ENCODE measurements at regions not wholly inside any gene's neighbourhood (a gene's known extent, or its start where the extent isn't known, plus 50 kb on each side); places are given as distances from the start of the nearest gene placed in this dataset.
A peak's percentile ranks its signal among the peaks of the same experiment; 100 is the strongest.

DNA sequence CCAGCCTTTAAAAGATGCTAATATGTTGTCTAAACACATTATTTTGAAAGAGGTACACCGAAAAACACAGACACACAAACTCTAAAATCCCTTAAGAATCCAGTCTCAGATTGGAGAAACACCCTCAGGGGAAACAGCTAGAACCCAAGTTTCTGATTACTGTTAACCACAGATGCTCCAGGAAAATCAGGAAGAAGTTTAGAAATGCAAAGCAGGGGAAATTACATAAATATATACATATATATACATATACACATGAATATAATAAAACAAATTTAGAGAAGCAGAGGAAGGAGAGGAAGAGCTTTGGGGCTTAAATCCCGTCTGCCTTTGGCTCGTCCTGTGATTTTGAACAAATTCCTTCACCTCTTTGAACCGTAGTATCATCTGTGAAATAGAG, 73.2 kb upstream of the KLF4 start:
- H2BK5ac ChIP-seq (ENCODE audit: insufficient read length, low read length): no peak overlapping the region
- TF ChIP-seq, protein P1, sequence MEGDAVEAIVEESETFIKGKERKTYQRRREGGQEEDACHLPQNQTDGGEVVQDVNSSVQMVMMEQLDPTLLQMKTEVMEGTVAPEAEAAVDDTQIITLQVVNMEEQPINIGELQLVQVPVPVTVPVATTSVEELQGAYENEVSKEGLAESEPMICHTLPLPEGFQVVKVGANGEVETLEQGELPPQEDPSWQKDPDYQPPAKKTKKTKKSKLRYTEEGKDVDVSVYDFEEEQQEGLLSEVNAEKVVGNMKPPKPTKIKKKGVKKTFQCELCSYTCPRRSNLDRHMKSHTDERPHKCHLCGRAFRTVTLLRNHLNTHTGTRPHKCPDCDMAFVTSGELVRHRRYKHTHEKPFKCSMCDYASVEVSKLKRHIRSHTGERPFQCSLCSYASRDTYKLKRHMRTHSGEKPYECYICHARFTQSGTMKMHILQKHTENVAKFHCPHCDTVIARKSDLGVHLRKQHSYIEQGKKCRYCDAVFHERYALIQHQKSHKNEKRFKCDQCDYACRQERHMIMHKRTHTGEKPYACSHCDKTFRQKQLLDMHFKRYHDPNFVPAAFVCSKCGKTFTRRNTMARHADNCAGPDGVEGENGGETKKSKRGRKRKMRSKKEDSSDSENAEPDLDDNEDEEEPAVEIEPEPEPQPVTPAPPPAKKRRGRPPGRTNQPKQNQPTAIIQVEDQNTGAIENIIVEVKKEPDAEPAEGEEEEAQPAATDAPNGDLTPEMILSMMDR (conservative IDR thresholded peaks at IDR 0.05): no peak
- Mint-ChIP-seq H3K27me3 (ENCODE audit: low read depth) (no peaks in the 10 kb centered on the region), H3K27ac (peak overlapping the region in 1 of 3 experiments; percentile 19; a peak in 2 of 7 replicates), H3K4me1 (0 out of 4 replicates have a peak, but pooled peaks cover 0 to 4% of the 10 kb centered on the region in 2 experiments), H3K36me3 (ENCODE audit: insufficient read depth in 1 of 3, low read depth in 3 of 3) (no peaks in the 10 kb centered on the region), H3K9me3 (no peaks in the 10 kb centered on the region), H3K4me3 (no peak overlapping the region)
- H3K23me2 ChIP-seq (ENCODE audit: insufficient read length, low read depth, low read length, poor library complexity, severe bottlenecking): no peaks in the 10 kb centered on the region
- H3T11ph ChIP-seq (ENCODE audit: low read length): no peak overlapping the region
- no CpG with 5 or more reads among the region's 4 CpGs for WGBS (ENCODE audit: extremely low coverage, insufficient read length, low lambda C conversion rate)
- no peak overlapping the region for H4K91ac ChIP-seq (ENCODE audit: insufficient read length, low read depth, low read length)
- no peak for DNase-seq
- H3K27me3 ChIP-seq (ENCODE audit: insufficient read depth, low read length): no peaks in the 10 kb centered on the region
- H3K27ac ChIP-seq (ENCODE audit: insufficient read length, low read depth, low read length): no peak overlapping the region
- H3K79me1 ChIP-seq (ENCODE audit: insufficient read depth, low read depth, low read length, poor library complexity, severe bottlenecking): no peaks in the 10 kb centered on the region
- no peaks in the 10 kb centered on the region for H3K79me2 ChIP-seq (ENCODE audit: insufficient read depth, low read length)
- no peak overlapping the region for H2BK12ac ChIP-seq (ENCODE audit: insufficient read length, low read depth, low read length)
- no peak overlapping the region for H4K8ac ChIP-seq (replicated peaks; ENCODE audit: insufficient read length, low read depth, low read length)
- H3K4me2 ChIP-seq (ENCODE audit: insufficient read depth, insufficient read length, low read length): no peak overlapping the region
- no peak overlapping the region for H2AFZ ChIP-seq (ENCODE audit: low read length)
- no peaks in the 10 kb centered on the region for H4K20me1 ChIP-seq (ENCODE audit: control insufficient read depth, insufficient read depth, insufficient read length)
- H3K18ac ChIP-seq (ENCODE audit: insufficient read length, low read depth, low read length): no peak overlapping the region
- no peak overlapping the region for H2BK120ac ChIP-seq (ENCODE audit: low read depth, low read length, poor library complexity, severe bottlenecking)
- no peaks in the 10 kb centered on the region for H3K4me1 ChIP-seq (ENCODE audit: insufficient read depth, low read length)
- H3K23ac ChIP-seq (ENCODE audit: insufficient read length, low read depth, low read length): no peak overlapping the region
- H2AK5ac ChIP-seq (ENCODE audit: insufficient read length, low read length): no peak overlapping the region
- H3K9me3 ChIP-seq (ENCODE audit: control insufficient read depth, low read depth, low read length): no peaks in the 10 kb centered on the region
- no peak overlapping the region for H2BK15ac ChIP-seq (ENCODE audit: low read depth, low read length)
- no peak overlapping the region for H2BK20ac ChIP-seq (ENCODE audit: low read depth, low read length, poor library complexity, severe bottlenecking)
- no peak overlapping the region for H4K5ac ChIP-seq (ENCODE audit: insufficient read length, low read depth, low read length)
- no peak overlapping the region for H3K9ac ChIP-seq (ENCODE audit: extremely low read depth, insufficient read length, low read length)
- H3K4ac ChIP-seq (ENCODE audit: low read depth, low read length): no peak overlapping the region
- H3K56ac ChIP-seq (ENCODE audit: insufficient read length, low read depth, low read length): no peak overlapping the region
- H3K14ac ChIP-seq (ENCODE audit: insufficient read depth, low read length): no peak overlapping the region
